HepG2 (cell line): ENCODE measurements at regions not wholly inside any gene's neighbourhood (a gene's known extent, or its start where the extent isn't known, plus 50 kb on each side); places are given as distances from the start of the nearest gene placed in this dataset.

ENCODE experiments used
- CENPT ChIP-seq: sonication (generic); formaldehyde crosslinking; IDR thresholded peaks from 2 replicates; pipeline ENCODE4 v1.8.0; 2022; ENCODE audit warnings: low read depth, mild to moderate bottlenecking, moderate library complexity, missing genetic modification reagents
- EP300 ChIP-seq, 3 experiments: sonication (generic) in 1 of 3; formaldehyde crosslinking in 1 of 3; IDR thresholded peaks; 2 replicates each; pipeline versions ENCODE4 v1.5.1 to v1.6.1; 2011 to 2020; ENCODE audit warnings: low read depth in 2 of 3, low read length in 2 of 3, borderline replicate concordance in 1 of 3, improper control_type of control experiment in 1 of 3, mild to moderate bottlenecking in 1 of 3, missing genetic modification reagents in 1 of 3, moderate library complexity in 1 of 3
- TF ChIP-seq, protein P1 (sequence below), 2 experiments: sonication (generic) in 1 of 2; formaldehyde crosslinking in 1 of 2; IDR thresholded peaks; 2 replicates each; pipeline versions ENCODE4 v1.4.0 to v1.6.1; 2018 to 2020; ENCODE audit warnings: missing genetic modification reagents in 2 of 2, borderline replicate concordance in 1 of 2, low read depth in 1 of 2, mild to moderate bottlenecking in 1 of 2, missing biosample characterization in 1 of 2
- TF ChIP-seq, protein P2 (sequence below): IDR thresholded peaks from 2 replicates; pipeline ENCODE4 v1.6.1; 2016; ENCODE audit warnings: missing biosample characterization, missing genetic modification reagents, low read depth
- TF ChIP-seq, protein P3 (sequence below): sonication (generic); formaldehyde crosslinking; IDR thresholded peaks from 2 replicates; pipeline ENCODE4 v1.9.0; 2021; ENCODE audit warnings: missing genetic modification reagents, borderline replicate concordance
- TF ChIP-seq, protein P4 (sequence below): sonication (generic); formaldehyde crosslinking; IDR thresholded peaks from 2 replicates; pipeline ENCODE4 v1.5.0; 2020; ENCODE audit warnings: missing genetic modification reagents, mild to moderate bottlenecking, borderline replicate concordance
- TF ChIP-seq, protein P5 (sequence below): sonication (generic); formaldehyde crosslinking; conservative IDR thresholded peaks from 2 replicates; pipeline ENCODE4 v1.4.0; 2020; ENCODE audit warnings: mild to moderate bottlenecking, missing genetic modification reagents, moderate library complexity

DNA sequence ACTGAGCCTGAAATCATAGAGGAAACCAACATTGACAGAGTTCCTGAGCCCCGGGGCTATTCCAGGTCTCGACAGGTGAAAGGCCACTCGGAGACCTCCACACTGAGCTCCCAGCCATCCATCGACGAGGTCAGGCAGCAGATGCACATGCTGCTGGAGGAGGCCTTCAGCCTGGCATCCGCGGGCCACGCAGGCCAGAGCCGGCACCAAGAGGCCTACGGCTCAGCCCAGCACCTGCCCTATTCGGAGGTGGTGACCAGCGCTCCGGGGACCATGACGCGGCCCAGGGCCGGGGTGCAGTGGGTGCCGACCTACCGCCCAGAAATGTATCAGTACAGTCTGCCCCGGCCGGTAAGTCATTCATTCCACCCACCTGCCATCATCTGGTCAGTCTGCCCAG lies 54.9 kb downstream of the C11orf91 start (continued):
- TF ChIP-seq, protein P1, sequence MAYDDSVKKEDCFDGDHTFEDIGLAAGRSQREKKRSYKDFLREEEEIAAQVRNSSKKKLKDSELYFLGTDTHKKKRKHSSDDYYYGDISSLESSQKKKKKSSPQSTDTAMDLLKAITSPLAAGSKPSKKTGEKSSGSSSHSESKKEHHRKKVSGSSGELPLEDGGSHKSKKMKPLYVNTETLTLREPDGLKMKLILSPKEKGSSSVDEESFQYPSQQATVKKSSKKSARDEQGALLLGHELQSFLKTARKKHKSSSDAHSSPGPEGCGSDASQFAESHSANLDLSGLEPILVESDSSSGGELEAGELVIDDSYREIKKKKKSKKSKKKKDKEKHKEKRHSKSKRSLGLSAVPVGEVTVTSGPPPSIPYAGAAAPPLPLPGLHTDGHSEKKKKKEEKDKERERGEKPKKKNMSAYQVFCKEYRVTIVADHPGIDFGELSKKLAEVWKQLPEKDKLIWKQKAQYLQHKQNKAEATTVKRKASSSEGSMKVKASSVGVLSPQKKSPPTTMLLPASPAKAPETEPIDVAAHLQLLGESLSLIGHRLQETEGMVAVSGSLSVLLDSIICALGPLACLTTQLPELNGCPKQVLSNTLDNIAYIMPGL (CRISPR knock-in tag; IDR thresholded peaks at IDR 0.05; ENCODE audit: borderline replicate concordance in 1 of 2, low read depth in 1 of 2) = no peak
- TF ChIP-seq, protein P2, sequence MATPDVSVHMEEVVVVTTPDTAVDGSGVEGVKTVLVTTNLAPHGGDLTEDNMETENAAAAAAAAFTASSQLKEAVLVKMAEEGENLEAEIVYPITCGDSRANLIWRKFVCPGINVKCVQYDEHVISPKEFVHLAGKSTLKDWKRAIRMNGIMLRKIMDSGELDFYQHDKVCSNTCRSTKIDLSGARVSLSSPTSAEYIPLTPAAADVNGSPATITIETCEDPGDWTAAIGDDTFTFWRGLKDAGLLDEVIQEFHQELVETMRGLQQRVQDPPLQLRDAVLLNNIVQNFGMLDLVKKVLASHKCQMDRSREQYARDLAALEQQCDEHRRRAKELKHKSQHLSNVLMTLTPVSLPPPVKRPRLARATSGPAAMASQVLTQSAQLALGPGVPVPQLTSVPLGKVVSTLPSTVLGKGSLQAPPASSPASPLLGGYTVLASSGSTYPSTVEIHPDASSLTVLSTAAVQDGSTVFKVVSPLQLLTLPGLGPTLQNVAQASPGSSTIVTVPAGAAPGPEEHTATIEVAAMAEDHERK (CRISPR knock-in tag) = no peak
- TF ChIP-seq, protein P3, sequence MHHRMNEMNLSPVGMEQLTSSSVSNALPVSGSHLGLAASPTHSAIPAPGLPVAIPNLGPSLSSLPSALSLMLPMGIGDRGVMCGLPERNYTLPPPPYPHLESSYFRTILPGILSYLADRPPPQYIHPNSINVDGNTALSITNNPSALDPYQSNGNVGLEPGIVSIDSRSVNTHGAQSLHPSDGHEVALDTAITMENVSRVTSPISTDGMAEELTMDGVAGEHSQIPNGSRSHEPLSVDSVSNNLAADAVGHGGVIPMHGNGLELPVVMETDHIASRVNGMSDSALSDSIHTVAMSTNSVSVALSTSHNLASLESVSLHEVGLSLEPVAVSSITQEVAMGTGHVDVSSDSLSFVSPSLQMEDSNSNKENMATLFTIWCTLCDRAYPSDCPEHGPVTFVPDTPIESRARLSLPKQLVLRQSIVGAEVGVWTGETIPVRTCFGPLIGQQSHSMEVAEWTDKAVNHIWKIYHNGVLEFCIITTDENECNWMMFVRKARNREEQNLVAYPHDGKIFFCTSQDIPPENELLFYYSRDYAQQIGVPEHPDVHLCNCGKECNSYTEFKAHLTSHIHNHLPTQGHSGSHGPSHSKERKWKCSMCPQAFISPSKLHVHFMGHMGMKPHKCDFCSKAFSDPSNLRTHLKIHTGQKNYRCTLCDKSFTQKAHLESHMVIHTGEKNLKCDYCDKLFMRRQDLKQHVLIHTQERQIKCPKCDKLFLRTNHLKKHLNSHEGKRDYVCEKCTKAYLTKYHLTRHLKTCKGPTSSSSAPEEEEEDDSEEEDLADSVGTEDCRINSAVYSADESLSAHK (CRISPR knock-in tag) = no peak
- TF ChIP-seq, protein P4, sequence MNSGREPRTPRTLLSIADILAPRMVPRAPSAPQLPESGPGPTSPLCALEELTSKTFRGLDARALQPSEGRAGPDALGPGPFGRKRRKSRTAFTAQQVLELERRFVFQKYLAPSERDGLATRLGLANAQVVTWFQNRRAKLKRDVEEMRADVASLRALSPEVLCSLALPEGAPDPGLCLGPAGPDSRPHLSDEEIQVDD (CRISPR knock-in tag) = no peak
- TF ChIP-seq, protein P5, sequence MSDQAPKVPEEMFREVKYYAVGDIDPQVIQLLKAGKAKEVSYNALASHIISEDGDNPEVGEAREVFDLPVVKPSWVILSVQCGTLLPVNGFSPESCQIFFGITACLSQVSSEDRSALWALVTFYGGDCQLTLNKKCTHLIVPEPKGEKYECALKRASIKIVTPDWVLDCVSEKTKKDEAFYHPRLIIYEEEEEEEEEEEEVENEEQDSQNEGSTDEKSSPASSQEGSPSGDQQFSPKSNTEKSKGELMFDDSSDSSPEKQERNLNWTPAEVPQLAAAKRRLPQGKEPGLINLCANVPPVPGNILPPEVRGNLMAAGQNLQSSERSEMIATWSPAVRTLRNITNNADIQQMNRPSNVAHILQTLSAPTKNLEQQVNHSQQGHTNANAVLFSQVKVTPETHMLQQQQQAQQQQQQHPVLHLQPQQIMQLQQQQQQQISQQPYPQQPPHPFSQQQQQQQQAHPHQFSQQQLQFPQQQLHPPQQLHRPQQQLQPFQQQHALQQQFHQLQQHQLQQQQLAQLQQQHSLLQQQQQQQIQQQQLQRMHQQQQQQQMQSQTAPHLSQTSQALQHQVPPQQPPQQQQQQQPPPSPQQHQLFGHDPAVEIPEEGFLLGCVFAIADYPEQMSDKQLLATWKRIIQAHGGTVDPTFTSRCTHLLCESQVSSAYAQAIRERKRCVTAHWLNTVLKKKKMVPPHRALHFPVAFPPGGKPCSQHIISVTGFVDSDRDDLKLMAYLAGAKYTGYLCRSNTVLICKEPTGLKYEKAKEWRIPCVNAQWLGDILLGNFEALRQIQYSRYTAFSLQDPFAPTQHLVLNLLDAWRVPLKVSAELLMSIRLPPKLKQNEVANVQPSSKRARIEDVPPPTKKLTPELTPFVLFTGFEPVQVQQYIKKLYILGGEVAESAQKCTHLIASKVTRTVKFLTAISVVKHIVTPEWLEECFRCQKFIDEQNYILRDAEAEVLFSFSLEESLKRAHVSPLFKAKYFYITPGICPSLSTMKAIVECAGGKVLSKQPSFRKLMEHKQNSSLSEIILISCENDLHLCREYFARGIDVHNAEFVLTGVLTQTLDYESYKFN = no peak
- TF ChIP-seq CENPT (CRISPR knock-in tag) (no peak), EP300 (IDR thresholded peaks at IDR 0.05; ENCODE audit: low read depth in 2 of 2, low read length in 2 of 2) (no peak), EP300 (CRISPR knock-in tag; IDR thresholded peaks at IDR 0.05; ENCODE audit: borderline replicate concordance) (no peak)
